Stimulated activated CD4-positive, alpha-beta T cell treated with anti-CD3 and anti-CD28 coated beads, Interleukin-4, amount 100 ng/mL, for 1 hour (primary cell): ENCODE measurements at regions not wholly inside any gene's neighbourhood (a gene's known extent, or its start where the extent isn't known, plus 50 kb on each side); places are given as distances from the start of the nearest gene placed in this dataset.

Source experiments
- DNase-seq: peaks from one replicate; pipeline ENCODE4 v3.0.0-alpha.2; 2020

DNA sequence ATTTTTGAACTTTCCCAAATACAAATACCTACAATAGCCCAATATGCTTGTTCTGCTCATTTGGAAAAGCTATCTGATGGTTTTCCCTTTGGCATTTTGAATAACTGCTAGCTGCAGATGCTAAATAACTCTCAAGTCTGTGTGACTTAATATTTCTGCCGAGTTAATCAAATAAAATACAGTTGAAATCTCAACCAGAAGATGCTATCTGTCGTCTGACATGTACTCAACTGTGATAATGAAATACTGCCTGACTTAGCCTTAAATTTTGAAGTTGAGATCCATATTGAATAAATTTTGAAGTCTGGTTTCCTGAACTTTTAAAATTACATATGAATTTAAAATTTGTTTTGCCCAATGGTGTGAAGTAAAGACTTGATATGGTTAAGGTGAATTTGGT, 204.4 kb upstream of the MEX3C start:
- DNase-seq: no peak

DNA sequence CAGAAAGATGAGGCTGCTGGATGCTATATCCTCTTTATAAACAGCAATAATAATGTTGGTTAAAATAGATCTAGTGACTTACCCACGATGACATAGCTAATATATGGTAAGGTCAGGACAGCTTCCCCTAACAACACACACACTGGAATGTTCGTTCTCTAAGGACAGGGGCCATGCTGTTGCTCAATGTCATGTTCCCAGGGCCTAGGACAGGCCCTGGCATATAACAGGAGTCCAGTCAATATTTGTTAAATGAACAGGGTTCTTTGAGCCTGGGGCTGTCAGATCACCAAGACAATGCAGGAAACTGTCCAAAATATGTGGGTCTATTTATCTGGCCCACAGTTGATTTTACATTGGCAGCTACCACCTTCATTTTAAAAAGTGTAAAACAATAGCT, 207.1 kb upstream of the MEX3C start:
- DNase-seq: no peak

DNA sequence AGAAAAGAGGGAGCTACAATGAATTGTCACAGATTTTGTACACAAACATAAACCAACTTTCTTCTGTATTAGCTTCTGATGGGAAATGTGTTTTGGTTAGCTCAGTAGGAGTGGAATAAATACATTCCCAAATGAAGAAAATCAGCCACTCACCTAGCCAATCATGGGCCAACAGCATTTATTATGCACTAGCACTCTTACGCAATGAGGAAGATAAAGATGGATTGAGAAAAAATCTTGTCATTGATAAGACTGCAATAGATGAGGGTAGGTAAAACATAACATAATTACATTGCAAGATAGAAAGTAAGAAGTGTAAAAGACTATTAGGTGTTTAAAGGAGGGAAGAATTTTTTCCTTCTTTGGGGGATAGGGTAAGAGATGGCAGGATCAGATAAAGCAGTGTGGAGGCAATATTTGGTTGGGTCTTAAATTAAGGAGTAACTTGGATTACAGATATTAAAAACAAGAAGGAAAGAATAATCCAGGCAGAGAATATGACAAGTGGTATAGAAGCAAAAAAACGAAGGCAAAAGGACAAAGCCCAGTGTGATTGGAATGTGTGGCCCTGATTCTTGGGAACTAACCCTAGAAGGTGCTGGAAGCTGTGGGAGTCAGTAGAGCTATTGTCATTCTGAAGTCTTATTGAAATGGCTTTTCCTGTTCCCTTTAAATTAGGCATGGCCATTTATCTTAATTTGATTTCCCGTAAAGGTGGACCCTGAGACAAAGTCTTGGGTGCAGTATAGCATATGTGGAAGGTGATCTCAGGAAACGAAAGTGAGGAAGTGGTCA, 208.4 kb upstream of the MEX3C start:
- no peak for DNase-seq

DNA sequence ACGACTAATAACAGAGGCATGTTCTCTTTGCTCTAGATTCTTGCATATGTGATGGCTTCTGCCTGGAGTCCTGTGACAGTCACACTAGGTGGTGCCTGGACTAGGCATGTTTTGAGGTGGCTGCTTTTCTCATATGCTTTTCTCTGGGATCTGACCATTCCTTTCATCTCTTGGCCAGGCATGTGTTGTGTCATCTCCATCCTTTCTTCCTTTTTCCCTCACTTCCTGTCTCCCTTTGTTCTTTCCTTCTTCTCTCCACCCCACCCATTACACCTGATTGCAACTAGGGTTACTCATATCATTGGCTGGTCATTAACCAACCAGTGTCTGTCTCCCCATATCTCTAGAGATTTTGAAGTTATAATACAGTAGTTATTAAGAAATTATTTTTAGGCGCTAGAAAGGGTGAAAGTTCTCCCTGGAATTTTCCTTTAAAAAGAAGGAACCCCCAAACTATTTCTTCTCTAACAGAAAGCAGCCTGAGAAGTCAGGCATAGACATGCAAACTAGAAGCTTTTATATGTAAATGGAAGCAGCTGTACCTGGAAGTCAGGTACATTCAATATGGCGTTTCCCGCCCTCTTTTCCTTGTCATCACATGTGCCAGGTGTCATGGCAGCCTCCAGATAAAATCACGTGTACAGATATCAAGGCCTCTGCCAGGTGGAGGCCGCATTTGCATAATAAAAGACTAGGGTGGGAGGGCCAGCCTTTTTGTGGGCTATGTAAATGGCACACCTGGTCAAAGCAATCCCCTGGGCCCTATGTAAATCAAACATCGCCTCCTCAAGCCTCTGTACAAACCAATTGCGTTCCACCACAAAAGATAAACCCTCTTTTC, 220.4 kb upstream of the MEX3C start:
- no peak for DNase-seq

DNA sequence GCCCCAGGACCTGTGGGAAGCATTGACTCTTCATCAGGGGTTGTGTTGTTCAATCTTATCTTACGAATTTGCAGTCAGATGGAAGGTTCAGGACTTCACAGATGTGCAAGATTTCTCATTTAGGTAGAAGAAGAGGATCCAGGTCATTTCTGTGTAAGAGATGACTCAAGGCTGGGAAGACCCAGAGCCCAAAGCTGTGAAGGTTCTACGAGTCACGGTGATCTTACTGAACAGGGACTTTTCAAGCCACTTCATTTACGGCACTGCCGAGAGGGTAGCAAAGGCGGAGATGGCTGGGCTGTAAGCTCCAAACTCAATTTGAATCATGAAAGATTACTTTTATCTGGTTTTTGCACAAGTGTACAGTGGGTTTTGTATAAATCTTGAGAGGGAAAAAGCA, 228.0 kb upstream of the MEX3C start:
- no peak for DNase-seq

DNA sequence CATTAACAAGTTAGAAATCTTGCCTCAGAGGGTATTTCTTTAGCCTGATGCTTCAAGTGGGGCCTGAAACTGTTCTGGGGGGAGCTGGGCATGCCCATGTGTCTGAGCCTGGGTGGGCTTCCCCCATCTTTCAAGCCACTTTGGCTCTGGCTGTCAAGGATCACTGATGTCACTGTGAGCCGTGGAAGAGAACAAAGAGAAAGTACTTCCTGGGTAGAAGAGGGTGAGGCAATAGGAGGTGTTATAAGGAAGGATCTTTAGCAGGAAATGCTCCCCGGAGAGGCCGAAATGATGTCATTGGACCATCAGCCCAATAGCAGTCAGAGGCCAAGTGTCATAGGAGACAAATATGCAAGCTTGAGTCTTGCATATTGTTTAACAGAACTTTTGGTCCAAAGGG, 228.4 kb upstream of the MEX3C start:
- DNase-seq: no peak

DNA sequence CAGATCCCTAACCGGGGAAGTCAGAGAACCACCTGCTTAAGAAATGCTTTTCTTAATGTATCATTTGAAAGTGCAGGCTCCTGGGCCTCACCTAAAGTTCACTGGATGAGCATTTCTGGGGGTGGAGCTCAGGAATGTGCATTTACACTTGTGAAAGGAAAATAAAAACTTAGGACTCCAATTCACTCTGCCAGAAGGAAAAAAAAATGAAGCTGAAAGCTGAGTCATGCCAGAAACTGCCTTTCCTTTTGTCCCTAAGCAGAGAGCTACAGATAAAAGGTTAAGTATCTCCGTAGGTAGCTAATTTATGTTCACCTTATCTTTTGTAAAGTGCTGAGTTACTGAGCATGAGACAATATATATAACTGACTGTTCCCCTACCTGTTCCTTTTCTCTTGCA, 229.5 kb upstream of the MEX3C start:
- no peak for DNase-seq

DNA sequence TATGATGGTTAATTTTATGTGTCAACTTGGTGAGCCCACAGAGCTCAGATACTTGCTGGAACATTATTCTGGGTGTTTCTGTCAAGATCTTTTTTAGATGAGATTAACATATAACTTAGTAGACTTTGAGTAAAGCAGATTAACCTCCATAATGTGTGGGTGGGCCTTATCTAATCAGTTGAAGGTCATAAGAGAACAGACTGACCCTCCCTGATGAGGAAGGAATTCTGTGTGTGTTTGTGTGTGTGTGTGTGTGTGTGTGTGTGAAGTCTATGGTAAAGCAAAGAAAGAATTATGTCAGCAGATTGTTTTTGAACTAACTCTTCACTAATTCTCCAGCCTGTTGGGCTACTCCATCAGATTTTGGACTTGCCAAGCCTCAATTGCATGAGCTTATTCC, 232.2 kb upstream of the MEX3C start:
- DNase-seq: no peak

DNA sequence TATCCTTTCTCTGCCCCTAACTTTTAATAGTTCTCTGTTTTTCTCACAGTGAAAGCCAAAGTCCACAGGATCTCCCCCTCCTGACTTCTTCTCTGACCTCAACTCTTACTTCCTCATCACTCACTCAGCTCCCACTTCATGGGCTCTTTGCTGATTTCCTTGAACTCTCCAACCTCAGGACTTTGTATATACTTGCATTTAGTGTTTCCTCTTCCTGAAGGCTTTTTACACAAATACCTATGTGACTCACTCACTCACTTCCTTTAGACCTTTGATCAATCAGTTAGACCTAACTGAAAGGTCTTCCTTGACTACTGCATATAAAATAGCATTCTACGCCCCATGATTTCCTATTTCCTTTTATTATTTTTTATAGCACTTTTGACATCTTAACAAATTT, 233.1 kb upstream of the MEX3C start:
- DNase-seq: no peak

DNA sequence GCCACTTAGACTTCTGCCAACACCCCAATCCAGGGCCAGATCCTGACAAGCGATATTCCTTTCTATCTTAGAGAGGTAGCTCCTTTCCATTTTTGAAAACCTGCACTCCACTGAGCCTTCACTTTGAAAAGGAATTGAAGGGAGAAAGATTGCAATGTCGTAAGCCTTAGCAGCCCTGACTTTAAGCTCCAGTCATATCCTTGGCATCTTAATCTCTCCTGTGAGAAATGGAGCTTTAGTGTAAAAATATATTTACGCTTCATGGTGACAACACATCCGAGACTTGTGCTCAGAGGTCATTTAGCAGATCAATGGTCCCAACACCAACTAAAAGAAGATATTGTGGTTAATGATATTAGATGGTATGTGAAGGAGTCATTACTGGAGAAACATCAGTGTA, 235.8 kb upstream of the MEX3C start:
- DNase-seq: no peak

DNA sequence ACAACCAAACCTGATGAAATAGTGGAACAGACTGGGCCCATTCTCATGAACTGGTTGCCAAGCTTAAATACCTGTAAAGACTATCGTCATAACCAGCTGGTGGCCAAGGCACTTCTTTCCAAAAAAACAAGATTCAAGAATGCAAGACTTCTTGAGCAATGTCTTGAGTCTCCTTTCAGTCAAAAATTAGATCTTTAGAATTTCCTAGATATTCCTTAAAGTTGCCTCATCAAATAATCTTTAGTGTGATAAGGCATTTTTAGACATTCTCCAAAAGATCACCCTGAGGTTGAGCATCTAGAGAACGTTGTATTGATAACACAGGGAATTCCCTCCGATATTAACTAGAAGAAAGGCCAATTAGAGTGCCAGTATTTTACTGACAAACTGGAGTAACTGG, 236.4 kb upstream of the MEX3C start:
- DNase-seq: no peak

DNA sequence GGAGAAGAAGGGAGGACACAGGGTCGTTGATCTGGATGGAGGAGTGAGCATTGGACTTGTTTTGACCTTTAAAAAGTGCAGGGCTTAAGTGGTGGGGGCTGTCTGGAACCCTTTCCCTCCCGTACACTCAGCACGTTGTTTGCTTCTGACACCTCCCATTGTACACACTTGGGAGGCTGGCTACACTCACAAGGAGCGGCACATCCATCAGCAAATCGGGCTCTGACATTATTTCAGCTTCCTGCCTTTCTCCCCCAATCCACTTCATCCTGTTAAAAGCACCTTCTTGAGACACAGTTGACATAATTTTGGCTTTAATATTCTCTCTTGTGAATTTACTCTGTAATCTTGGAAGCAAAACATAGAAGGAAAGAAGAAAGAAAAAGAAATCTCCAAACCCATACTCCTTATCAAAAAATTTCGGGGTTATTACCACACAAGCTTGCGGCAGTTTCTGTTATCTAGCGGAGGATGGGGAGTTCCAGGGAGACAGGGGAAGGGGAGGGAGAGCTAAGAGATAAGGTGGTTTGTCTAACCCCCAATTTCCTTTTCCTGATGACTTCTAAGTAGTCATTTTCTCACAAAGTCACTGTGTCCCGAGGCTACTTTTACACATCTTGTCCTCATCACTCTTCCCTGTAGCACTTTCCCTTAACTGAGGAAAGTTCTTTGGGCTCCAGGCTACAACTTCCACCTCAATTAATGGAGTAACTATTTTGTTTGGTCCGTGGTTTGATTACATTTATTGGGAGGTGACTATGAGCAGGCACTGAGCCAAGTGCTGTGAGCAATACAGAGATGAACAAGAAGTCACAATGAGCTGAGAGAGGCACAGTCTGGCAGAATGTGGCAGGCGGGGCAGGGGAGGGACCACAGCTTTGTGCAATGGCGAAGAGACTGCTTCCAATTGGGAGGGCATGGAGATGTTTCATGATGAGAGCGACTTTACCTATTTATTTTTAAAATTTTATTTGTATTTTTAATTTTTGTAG, 240.1 kb upstream of the MEX3C start:
- DNase-seq: no peak

DNA sequence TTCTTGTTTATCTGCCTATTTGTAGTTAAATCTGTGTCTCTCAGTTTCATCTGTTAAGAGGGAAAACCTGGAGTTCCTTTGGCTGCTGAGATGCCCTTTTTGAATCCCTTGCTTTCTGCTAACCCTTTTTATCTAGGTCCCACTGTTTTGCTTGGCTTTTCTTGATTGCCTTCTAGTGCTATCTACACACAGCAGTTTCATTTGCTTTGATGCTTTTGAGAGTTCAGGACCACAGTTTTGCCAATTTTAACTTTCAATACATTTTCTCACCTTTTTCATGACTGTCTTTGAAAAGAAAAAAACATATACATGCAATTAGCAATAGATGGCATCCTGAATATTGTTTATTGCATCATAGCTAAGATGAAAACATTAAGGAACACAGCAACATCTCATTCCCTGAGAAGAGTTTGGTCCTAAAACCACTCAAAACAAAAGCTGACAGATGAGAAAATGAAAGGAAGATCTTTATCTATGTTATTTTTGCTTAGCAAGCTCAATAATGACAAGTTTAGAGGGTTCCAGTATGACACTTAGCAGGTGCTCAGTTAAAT, 241.4 kb upstream of the MEX3C start:
- no peak for DNase-seq

DNA sequence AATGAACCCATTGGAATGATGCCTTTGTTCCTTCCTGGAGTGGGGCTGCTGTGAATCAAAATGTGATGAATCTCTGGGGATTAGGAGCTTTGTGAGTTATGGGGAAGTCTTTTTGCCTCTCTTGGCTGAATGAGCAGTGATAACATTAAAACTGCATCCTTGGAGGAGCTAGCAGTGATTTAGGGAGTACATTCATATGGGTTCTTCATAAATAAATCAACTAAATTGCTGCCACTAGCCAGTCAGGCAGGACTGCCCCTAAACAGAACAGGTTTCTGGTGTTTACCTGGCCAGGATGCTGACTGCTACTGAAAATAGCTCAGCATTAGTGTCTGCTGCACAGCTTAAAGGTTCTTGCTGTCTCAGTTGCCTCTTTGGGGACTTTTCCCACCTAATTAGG, 244.5 kb upstream of the MEX3C start:
- no peak for DNase-seq

DNA sequence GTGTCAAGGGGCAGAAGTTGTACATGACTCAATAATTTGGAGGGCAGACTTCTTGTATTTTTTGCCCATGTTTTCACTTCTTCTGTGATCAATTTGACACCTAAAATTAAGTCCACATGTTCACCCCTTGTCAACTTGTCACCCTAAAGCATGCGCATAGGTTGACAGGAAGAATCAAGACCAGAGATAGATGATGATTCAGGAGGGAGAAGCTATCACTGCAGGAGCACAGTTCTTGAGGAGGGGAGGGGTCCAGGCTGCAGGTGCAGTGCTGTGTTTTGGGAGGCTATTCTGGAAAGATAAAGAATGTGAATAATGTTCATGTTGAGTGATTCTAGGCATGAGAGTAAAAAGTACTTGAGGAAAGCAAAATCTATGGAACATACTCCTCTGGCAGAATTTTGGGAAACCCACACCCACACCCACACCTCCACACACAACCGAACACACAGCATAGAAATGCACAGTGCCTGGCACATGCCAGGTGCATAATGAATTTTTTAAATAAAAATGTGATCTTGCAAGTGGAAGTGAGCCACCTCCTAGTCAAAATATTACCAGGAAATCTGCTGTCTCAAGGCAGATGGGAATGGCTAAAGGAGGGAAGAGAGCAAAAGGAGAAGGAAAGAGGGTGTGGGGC, 249.2 kb upstream of the MEX3C start:
- no peak for DNase-seq

DNA sequence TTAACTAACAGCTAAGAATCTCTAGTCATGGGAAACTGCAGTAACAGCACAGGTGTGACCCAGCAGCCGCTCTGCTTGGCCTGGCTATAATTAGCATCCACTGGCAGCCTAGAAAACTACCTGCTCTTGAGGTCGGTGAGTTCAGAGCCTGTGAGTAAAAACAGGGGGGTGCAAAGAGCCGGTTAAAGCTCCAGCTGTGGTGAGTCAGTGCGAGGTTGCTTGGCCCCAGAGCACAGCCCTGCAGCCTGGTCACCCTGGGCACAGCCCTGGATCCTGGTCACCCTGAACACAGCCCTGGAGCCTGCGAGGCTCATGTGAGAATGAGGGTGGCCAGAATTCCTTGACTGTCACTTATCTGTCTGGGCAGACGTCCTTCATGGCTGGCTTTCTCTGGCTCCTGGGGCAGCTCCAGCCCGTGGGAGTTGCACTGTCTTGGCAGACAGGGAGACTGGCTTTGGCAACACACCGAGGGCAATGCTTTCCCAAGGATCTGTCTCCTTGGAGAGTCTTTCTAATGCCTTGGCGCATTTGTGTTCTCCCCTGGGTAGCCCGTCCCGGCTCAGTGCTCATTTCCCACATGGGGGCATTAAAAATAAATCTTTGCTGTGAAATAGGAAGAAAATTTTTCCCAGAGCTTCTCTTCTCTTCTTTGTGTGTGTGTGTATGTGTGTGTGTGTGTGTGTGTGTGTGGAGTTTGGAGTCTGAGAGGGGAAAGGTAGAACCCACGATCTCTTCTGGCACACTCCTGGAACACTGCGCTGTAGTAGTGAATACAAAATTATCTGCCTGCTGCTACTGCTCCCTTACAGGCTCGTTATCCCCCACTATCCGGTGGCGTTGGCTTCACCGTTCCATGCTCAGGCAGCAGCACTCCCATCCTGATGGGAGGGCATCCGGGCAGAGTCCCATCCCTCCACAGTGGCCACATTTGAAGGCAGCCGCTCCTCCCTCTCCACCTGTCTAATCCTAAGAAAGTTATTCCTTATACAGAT, 250.2 kb upstream of the MEX3C start:
- DNase-seq: no peak

DNA sequence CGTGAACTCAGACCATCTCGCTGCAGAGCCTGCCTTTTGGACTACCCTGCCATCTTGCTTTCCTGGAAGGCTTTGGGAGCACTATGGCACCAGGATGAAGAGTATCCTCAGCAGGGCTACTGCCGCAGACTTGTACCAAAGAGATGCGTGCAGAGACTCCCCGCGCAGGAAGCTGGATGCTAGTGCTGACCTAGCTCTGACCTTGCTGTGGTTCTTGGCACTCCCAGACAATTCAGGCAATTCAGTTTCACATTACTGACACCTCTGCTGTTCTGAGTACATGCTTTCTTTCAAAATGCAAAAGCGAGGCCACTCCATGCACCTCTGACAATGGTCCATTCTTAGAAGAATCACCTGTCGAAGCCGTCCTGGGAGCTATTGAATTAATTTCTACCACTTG, 251.5 kb upstream of the MEX3C start:
- no peak for DNase-seq

DNA sequence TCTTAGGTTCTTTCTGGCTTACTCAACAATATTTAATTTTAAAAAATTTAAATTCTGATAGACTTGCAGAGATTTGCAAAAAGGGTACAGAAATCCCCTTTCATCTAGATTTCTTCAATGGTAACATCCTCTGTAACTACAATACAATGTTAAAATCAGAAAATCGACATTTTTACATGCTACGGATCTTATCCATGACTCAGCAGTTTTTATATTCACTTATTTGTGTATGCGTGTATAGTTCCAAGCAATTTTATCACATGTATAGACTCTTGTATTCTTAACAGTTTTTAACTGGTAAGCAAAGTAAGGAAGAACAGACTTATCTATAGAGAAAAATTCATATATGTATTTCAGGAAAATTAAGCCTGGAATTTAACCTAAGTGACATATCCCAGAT, 256.1 kb upstream of the MEX3C start:
- DNase-seq: no peak

DNA sequence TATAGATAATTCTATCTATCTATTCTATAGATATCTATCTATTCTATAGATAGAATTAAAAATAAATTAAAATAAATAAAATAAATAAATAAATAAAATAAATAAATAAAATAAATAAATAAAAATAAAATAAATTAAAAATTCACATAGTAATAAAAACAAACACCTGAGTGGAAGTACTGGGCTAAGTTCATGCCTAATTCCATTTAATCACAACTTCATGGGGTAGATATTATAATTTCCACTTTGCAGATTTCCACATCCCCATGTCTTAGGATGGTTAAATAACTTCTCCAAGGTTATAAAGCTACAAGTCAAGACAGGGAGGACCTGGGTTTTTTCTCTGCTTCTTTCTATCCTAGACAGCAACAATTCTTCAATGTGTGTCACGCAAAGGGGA, 261.4 kb upstream of the MEX3C start:
- DNase-seq: no peak

DNA sequence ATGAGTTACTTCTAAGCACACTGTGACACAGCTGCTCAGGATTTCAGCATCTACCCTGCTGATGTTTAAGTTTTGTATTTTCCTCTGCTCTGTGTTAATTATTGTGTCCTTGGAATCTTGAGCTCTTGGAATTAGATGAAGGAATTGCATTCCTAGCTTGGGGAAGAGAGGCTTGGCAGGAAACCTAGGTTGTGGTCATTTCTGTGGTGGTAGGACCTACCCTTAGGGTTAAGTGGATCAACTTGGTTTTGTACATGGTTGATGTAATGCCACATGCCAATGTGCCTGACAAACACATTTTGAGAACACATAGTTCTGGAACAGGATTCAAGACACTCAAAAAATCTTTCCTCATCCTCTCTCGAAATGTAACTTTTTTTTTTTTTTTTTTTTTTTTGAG, 264.5 kb upstream of the MEX3C start:
- DNase-seq: no peak

DNA sequence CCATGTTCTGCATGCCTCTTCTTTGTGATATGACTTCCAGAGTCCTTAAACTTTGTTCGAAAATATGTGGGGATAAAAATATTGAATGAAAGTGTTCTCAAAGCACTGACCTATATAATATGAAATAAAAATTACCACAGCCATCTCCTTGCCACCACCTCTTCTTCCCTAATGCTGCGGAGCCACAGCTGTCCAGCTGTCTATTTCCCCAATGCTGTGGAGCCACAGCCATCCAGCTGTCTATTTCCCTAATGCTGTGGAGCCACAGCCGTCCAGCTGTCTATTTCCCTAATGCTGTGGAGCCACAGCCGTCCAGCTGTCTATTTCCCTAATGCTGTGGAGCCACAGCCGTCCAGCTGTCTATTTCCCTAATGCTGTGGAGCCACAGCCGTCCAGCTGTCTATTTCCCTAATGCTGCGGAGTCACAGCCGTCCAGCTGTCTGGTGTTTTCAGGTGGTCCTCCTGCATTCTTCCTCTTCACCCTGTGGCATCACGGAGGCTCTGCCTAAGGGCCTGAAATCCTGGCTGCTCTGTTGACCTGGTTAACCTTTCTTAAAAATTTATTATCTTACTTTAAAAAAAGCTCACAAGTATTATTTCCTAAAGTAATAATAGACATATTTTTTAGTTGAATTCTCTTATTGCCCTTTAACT, 266.1 kb upstream of the MEX3C start:
- DNase-seq: no peak
